Stimulated activated CD8-positive, alpha-beta memory T cell treated with anti-CD3 and anti-CD28 coated beads, Interleukin-7, amount 100 ng/mL, for 4 hours (primary cell): ENCODE measurements at regions not wholly inside any gene's neighbourhood (a gene's known extent, or its start where the extent isn't known, plus 50 kb on each side); places are given as distances from the start of the nearest gene placed in this dataset.
"Not testable (repeated sequence)": the region's sequence is repeated elsewhere in the genome, so short reads cannot be mapped to it uniquely, and the experiment has no call there.

Experiments
- DNase-seq, 2 donors: peaks; one replicate each; pipeline ENCODE4 v3.0.0-alpha.2; 2020; ENCODE audit warnings: low read depth in 2 of 2

DNA sequence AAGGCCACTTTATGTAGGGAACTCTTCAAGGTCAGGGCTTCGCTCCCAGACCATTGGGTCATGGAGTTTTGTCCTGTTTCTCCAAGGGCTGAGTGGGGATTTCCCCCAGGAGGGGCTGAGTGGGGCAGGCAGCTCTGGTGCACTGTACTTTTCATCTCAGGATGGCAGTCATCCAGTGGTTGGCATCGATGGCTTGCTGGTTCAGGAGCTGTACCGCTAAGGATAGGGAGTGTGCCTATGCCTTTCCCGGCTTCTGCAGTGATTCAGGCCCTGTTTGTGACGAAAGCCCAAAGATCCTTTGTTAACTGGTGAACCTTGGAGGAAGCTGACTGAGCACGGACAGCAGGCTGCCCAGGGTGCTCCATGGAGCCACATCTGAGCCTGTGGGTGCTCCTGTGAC lies 100.1 kb upstream of the GADD45A start:
- DNase-seq: no peak

- no peak for DNase-seq
Observed at GRCh38 chr1:67586596-67586995, 98.4 kb upstream of the GADD45A start.

GRCh38 chr1:67588178-67588855 lies 96.7 kb upstream of the GADD45A start:
- no peak for DNase-seq

GRCh38 chr1:67589519-67590233 lies 95.3 kb upstream of the GADD45A start:
- DNase-seq: no peak

DNA sequence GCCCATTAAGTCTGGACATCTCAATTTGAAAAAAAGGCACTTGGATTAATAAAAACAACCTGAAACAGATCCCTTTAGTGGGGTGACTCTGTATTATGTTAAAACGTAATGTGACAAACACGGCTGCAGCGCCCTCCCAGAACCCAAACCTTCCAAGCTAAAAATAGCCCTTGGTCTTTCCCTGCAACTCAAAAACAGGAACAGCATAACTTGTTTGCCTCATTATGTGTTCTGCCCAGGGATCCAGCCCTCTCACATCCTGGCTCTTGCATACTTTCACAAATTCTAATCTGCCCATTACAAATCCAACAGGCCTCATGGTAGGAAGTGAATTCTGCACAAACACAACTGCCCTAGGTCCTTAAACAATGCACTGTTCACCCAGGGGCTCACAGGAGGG lies 94.7 kb upstream of the GADD45A start:
- DNase-seq: no peak

GRCh38 chr1:67594764-67595163 lies 90.2 kb upstream of the GADD45A start:
- no peak for DNase-seq

GRCh38 chr1:67596674-67597073 lies 88.3 kb upstream of the GADD45A start:
- no peak for DNase-seq

DNA sequence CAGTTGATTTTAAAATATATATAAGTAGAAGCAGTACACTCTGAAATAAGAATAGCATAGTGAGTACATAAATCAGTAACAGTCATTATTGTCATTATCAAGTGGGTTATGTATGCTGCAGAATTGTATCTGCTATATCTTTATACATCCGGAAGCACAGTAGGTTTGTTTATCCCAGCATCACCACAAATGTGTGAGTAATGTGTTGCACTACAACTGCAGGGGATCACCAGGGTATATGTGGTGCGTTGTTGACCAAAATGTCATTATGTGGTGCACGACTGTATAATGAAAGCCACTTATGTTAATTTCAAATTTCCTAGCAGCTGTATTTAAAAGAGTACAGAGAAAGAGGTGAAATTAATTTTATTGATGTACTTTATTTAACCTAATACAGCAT lies 87.7 kb upstream of the GADD45A start:
- DNase-seq: no peak

GRCh38 chr1:67599085-67599484 lies 85.9 kb upstream of the GADD45A start:
- no peak for DNase-seq

GRCh38 chr1:67601539-67601938 lies 83.5 kb upstream of the GADD45A start:
- no peak for DNase-seq

- no peak for DNase-seq
Observed at GRCh38 chr1:67601955-67602354, 83.0 kb upstream of the GADD45A start.

GRCh38 chr1:67604778-67605177 lies 80.2 kb upstream of the GADD45A start:
- DNase-seq: no peak

- no peak for DNase-seq
Observed at GRCh38 chr1:67605209-67605780, 79.7 kb upstream of the GADD45A start.

GRCh38 chr1:67607286-67607685 lies 77.7 kb upstream of the GADD45A start:
- DNase-seq: no peak

- DNase-seq: no peak
Observed at GRCh38 chr1:67607699-67608098, 77.3 kb upstream of the GADD45A start.

- DNase-seq: no peak
Observed at GRCh38 chr1:67608661-67609576, 76.1 kb upstream of the GADD45A start.

DNA sequence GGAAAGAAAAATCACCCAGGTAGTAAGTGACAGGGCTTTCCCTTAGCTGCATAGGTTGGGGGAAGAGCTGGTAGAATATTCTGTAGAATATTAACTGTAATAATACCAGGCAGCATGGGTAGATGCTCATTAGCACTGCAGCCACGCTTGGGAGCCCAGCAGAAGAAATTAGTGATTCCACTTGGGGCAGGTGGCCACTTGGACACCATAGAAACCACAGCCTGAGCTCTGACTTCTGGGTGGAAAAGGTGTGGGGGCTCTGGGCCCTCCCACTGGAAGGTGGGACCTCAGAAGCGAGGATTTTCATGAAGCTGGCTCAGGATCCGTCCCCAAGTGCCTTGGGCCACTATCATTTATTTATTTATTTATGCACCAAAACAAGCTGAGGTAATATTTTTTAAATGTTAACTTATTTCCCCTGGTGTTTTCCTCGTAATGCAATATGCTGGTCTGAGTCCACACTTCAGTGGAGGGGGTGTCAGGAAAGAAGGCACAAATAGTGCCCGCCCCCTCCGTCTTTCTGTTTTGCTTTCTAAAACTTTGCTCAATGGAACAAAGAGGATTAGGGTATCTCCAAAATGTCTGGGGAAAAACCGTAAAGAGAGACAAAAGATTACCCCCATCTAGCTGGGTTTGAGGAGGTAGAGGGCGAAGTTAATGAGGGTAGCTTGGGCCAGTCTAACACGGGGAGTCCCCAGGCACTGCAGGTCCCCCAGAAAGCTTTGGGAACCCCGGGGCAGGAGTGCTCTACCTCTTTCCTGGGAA lies 75.2 kb upstream of the GADD45A start:
- no peak for DNase-seq

DNA sequence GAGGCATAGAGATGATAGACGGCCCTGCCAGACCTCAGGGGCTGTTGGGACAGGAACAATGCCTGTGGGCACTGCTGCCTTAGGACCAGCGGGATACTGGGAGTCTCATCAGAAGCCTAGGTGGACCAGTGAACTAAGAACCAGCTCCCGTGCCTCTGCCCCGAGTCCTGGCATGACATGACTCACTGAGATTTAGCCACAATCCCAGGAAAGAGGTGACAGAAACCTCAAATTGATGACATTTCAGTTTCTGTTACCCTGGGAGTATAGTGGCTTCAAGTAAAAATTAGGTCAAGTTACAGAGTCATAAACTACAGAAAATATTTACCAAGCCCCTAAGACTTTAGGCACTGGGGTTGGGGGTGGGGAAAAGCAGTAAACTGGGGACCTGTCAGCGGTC lies 74.6 kb upstream of the GADD45A start:
- no peak for DNase-seq

DNA sequence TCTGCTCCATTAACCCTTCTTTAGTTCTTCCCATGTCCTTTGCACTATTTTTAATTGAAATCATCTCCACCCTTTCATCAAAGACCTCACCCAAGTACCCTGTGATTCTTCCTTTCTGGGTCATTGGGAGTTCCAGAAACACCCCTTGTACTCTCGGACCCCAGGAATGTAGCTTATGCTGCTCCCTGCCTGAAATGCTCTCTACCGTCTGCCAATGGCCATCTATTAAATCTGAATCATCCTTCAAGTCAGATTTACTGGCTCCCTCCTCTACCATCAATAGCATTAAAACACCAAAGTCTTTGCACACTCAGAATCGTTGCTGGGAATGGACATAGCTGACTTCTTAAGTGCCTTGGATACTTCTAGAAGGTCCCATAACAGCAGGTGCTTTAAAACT lies 73.2 kb upstream of the GADD45A start:
- DNase-seq: no peak

- DNase-seq: no peak
Observed at GRCh38 chr1:67612788-67613241, 72.2 kb upstream of the GADD45A start.

DNA sequence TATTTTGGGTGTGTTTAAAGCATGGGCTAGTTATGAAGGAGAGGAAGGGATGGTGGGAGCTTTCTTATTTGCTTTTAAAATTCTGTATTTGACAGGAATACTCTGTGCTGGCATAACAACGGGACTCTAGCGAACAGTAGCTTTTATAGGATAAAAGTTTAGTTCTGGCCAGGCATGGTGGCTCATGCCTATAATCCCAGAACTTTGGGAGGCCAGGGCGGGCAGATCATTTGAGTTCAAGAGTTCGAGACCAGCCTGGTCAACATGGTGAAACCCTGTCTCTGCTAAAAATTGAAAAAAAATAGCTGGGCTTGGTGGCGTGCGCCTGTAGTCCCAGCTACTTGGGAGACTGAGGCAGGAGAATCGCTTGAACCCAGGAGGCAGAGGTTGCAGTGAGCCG lies 71.5 kb upstream of the GADD45A start:
- DNase-seq: not testable (repeated sequence)
